ENCODE measurements at regions not wholly inside any gene's neighbourhood (a gene's known extent, or its start where the extent isn't known, plus 50 kb on each side); places are given as distances from the start of the nearest gene placed in this dataset.

GRCh38 chr2:129015397-129016285 is 697.0 kb upstream of the HS6ST1 start:
- no peak overlapping the region for H3K4me2 ChIP-seq
- 20% methylated on average over 9 of the region's 9 CpGs for WGBS (ENCODE audit: low lambda C conversion rate)
- H3F3A ChIP-seq (replicated peaks; ENCODE audit: insufficient read depth): no peaks in the 10 kb centered on the region
- no peaks in the 10 kb centered on the region for H3K79me2 ChIP-seq (ENCODE audit: insufficient read depth)
- H3K27me3 ChIP-seq (ENCODE audit: insufficient read depth): no peaks in the 10 kb centered on the region
- no peaks in the 10 kb centered on the region for H3K36me3 ChIP-seq (replicated peaks in 1 of 2; ENCODE audit: control insufficient read depth in 1 of 2, insufficient read depth in 2 of 2, low read length in 1 of 2)
- no peaks in the 10 kb centered on the region for H3K9me3 ChIP-seq
- H3K27ac ChIP-seq (ENCODE audit: low read depth in 2 of 2, low read length in 1 of 2): no peak overlapping the region
- POLR2A ChIA-PET: no interaction called here
- no peaks in the 10 kb centered on the region for H3K9me2 ChIP-seq
- no peaks in the 10 kb centered on the region for H4K20me1 ChIP-seq (ENCODE audit: insufficient read depth)
- H3K9ac ChIP-seq: no peak overlapping the region
- DNase-seq: no peak
- H2AFZ ChIP-seq (ENCODE audit: low read depth): no peak overlapping the region
- no peaks in the 10 kb centered on the region for H3K4me1 ChIP-seq (ENCODE audit: control insufficient read depth in 1 of 2, insufficient read depth in 2 of 2, low read depth in 1 of 2, low read length in 1 of 2)
- CTCF ChIA-PET: no interaction called here
- no peak overlapping the region for H3K4me3 ChIP-seq (ENCODE audit: low read depth in 2 of 2, low read length in 1 of 2)
- TF ChIP-seq ELF1 (IDR thresholded peaks at IDR 0.05) (no peak), RCOR1 (IDR thresholded peaks at IDR 0.05; ENCODE audit: low read length) (no peak), RXRA (IDR thresholded peaks at IDR 0.05; ENCODE audit: borderline replicate concordance, low read depth) (no peak), FOXM1 (IDR thresholded peaks at IDR 0.05; ENCODE audit: low read depth) (no peak), NRF1 (IDR thresholded peaks at IDR 0.05; ENCODE audit: low read depth, low read length) (no peak), POLR2AphosphoS5 (IDR thresholded peaks at IDR 0.05; ENCODE audit: low read depth, low read length) (no peak), EZH2phosphoT487 (IDR thresholded peaks at IDR 0.05; ENCODE audit: borderline replicate concordance, low read depth) (no peak), REST (IDR thresholded peaks at IDR 0.05; ENCODE audit: low read depth, low read length) (no peak), TAF1 (IDR thresholded peaks at IDR 0.05; ENCODE audit: borderline replicate concordance, low read depth, low read length) (no peak), GATA2 (CRISPR knock-in tag; IDR thresholded peaks at IDR 0.05) (no peak), USF1 (IDR thresholded peaks at IDR 0.05; ENCODE audit: borderline replicate concordance, low read depth) (no peak), EP300 (IDR thresholded peaks at IDR 0.05; ENCODE audit: borderline replicate concordance in 1 of 2, low read depth in 1 of 2, low read length in 1 of 2) (no peak), TCF12 (IDR thresholded peaks at IDR 0.05) (no peak), NFIC (IDR thresholded peaks at IDR 0.05; ENCODE audit: borderline replicate concordance) (no peak)

All from SK-N-SH (cell line).